BJ (cell line): ENCODE measurements at regions not wholly inside any gene's neighbourhood (a gene's known extent, or its start where the extent isn't known, plus 50 kb on each side); places are given as distances from the start of the nearest gene placed in this dataset.
"Not testable (repeated sequence)": the region's sequence is repeated elsewhere in the genome, so short reads cannot be mapped to it uniquely, and the experiment has no call there.

ENCODE experiments used
- CTCF ChIA-PET: fragments of 350-600 bp; formaldehyde crosslinking; extraction: SDS; loops from one replicate; lab custom pipeline; 2021; ENCODE audit warnings: antibody characterized with exemption, inconsistent platforms; lab: Yijun Ruan, JAX
- POLR2A ChIA-PET: fragments of 300-600 bp; sonication (Branson Sonifier 250); formaldehyde crosslinking; extraction: SDS; loops from one replicate; lab custom pipeline; 2021; ENCODE audit warnings: antibody characterized with exemption; lab: Charles Lee
- DNase-seq: peaks from one replicate; pipeline ENCODE4 v3.0.0-alpha.2; 2011; ENCODE audit warnings: low read depth
- H3K27me3 ChIP-seq: 2 replicates; pipeline ENCODE4 v1.6.0; 2011; ENCODE audit warnings: low read length; ENCODE audit not compliant: control insufficient read depth, insufficient read depth
- H3K36me3 ChIP-seq: 2 replicates; pipeline ENCODE4 v1.5.1; 2011; ENCODE audit warnings: low read length; ENCODE audit not compliant: control insufficient read depth, insufficient read depth
- H3K4me3 ChIP-seq: 2 replicates; pipeline ENCODE4 v1.5.1; 2011; ENCODE audit warnings: low read depth, mild to moderate bottlenecking, control low read depth, low read length
- CTCF ChIP-seq: IDR thresholded peaks from 2 replicates; pipeline ENCODE4 v1.5.1; 2011; ENCODE audit warnings: low read depth, mild to moderate bottlenecking, control low read depth, inconsistent platforms, low read length, moderate library complexity; ENCODE audit not compliant: insufficient read depth

- POLR2A ChIA-PET, H3K36me3 ChIP-seq, H3K4me3 ChIP-seq, H3K27me3 ChIP-seq, DNase-seq, CTCF ChIA-PET: not testable (repeated sequence)
These were observed 54.7 kb upstream of the NBPF15 start for GRCh38 chr1:144516172-144516571.

DNA sequence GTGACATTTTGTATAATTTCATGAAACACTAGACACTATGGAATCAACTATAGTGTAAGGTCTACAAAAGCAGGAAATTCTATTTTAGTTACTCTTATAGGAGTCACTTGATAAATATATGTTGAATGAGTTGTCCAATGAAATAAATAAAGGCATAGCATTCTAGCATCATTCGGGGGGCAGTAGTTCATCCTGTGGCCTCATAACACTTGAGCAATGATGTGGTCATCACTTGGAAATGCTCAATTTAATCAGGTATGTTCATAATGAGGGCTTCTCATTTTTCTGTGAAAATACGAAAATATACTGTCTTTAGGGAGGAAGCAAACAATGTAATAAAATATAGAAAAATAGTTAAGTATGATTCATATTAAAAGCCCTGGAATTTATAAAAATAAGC lies 55.4 kb upstream of the NBPF15 start:
- CTCF ChIA-PET, H3K4me3 ChIP-seq, POLR2A ChIA-PET, DNase-seq, H3K27me3 ChIP-seq, H3K36me3 ChIP-seq: not testable (repeated sequence)

- H3K4me3 ChIP-seq, DNase-seq, H3K36me3 ChIP-seq, POLR2A ChIA-PET, CTCF ChIA-PET, H3K27me3 ChIP-seq: not testable (repeated sequence)
These were observed 57.0 kb upstream of the NBPF15 start for GRCh38 chr1:144518439-144518838.

DNA sequence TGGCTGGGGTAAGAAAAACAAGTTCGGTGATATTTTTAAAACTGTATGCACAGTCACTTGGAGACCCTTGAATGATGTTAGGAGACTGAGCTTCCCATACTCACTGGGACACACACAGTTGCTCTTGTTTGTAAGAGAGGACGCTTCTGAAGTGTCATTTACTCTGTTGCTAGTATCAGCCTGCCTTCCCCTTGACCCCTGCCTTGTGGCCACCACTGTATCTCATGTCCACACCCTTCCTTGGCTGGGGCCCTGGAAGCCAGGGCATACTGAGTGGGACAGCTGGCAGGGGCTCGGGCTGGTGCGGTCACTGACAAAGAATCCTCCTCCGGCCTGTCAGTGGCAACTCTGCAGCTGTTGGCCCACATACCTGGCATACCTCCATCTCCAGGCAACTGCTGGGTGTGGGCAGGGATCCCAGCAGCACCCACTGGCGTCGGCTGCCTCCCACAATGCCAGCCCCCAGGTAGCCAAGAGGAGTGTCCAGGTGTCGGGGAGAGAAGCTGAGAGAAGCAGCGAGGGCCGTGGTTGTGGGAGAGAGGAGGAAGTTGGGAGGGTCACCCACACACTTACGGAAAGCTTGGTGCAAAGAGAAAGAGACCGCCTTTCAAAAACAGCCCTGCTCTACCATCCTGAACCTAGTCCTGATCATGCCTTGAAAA lies 58.2 kb upstream of the NBPF15 start:
- H3K4me3 ChIP-seq, POLR2A ChIA-PET, H3K36me3 ChIP-seq, DNase-seq, H3K27me3 ChIP-seq, CTCF ChIA-PET: not testable (repeated sequence)

DNA sequence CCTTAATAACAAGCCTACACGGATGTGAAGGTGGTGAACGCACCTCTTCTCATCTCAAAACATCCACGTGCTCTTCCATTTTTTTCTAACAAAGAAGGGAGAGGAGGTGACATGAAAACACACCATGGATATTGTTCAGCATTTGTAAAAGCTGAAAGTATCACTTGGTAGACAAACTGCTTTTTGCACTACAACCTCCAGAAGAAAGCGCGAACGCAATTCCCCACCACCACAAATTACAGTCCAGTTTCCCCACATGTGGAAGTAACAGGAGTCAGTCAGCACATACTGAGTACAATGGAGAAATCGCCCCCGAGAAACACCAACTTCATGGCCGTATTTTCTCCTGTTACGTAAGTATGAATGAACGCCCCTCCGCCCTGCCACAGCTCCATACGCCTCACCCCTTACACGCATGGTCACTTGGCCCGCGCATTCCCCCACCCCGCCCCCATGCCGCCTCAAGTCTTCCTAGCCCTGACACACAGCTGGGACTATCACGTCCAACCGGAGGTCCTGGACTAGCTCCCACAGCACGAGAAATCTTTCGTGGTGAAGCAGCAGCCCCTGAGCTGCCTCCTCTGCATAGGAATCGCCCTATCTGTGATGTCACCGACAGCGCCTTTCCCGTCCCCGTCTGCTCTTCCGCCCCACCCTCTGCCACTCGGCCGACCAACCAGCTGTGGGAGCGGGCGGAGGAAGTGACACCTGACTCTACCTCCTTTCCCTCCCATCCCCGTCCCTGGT lies 62.4 kb upstream of the NBPF15 start:
- H3K36me3 ChIP-seq, POLR2A ChIA-PET, CTCF ChIA-PET, DNase-seq, H3K27me3 ChIP-seq: not testable (repeated sequence)
- peak overlapping the region; percentile 28; the same call in 1 of the 2 replicates for H3K4me3 ChIP-seq

GRCh38 chr1:144532156-144532607 lies 60.5 kb upstream of the PPIAL4F start:
- POLR2A ChIA-PET, H3K27me3 ChIP-seq, CTCF ChIA-PET, H3K4me3 ChIP-seq, H3K36me3 ChIP-seq, DNase-seq: not testable (repeated sequence)
- TF ChIP-seq CTCF: peak; percentile 30; the same call in 1 of the 2 replicates

GRCh38 chr1:144533480-144533879 lies 59.2 kb upstream of the PPIAL4F start:
- DNase-seq, CTCF ChIA-PET, POLR2A ChIA-PET, H3K36me3 ChIP-seq, H3K27me3 ChIP-seq, H3K4me3 ChIP-seq: not testable (repeated sequence)

DNA sequence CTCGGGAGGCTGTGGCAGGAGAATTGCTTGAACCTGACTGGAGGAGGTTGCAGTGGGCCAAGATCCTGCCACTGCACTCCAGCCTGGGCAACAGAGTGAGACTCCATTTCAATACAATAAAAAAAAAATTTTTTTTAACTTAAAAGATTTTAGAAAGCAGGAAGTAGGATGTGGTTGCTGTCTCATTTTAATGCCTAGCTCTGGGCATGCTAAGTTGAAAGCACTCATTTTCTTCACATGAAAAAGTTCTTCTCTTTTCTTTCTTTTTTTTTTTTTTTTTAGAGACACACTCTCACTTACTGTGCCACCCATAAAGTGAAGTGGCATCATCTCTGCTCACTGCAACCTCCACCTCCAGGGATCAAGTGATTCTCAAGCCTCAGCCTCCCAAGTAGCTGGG lies 58.4 kb upstream of the PPIAL4F start:
- H3K27me3 ChIP-seq, H3K36me3 ChIP-seq, POLR2A ChIA-PET, DNase-seq, CTCF ChIA-PET, H3K4me3 ChIP-seq: not testable (repeated sequence)

DNA sequence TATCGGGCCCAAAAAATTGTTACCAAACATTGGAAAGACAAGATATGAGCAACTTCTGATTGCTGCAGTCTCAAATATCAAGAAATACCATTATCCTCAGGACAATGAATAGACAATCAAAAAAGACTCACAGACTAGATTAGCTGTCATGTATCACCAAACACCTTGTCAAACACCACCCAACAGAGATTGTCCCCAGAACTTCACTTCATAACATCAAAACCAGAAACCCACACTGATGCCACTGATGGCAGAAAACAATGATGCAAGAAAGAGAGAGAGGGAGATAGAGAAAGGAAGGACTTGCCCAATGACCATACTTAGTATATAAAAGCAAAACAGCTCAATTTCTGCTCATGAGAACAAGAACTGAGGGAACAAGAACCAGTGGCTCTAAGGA lies 56.0 kb upstream of the PPIAL4F start:
- H3K4me3 ChIP-seq, H3K36me3 ChIP-seq, DNase-seq, H3K27me3 ChIP-seq, POLR2A ChIA-PET, CTCF ChIA-PET: not testable (repeated sequence)

- POLR2A ChIA-PET, CTCF ChIA-PET, H3K4me3 ChIP-seq, H3K27me3 ChIP-seq, DNase-seq, H3K36me3 ChIP-seq: not testable (repeated sequence)
These were observed 55.5 kb upstream of the PPIAL4F start for GRCh38 chr1:144537234-144537633.

GRCh38 chr1:144538736-144539135 lies 54.0 kb upstream of the PPIAL4F start:
- DNase-seq, POLR2A ChIA-PET, CTCF ChIA-PET, H3K4me3 ChIP-seq, H3K27me3 ChIP-seq, H3K36me3 ChIP-seq: not testable (repeated sequence)
